GM12864 (cell line): ENCODE measurements at regions not wholly inside any gene's neighbourhood (a gene's known extent, or its start where the extent isn't known, plus 50 kb on each side); places are given as distances from the start of the nearest gene placed in this dataset.

ENCODE experiments used
- DNase-seq: peaks from one replicate; pipeline ENCODE4 v3.0.0-alpha.2; 2011; ENCODE audit warnings: low read depth
- H3K4me3 ChIP-seq: 2 replicates; pipeline ENCODE4 v1.5.1; 2011; ENCODE audit warnings: mild to moderate bottlenecking, low read depth, low read length, control low read depth
- TF ChIP-seq, protein P1 (sequence below): IDR thresholded peaks from 2 replicates; pipeline ENCODE4 v1.5.1; 2011; ENCODE audit warnings: low read depth, mild to moderate bottlenecking, moderate library complexity, low read length, control low read depth, inconsistent platforms; ENCODE audit errors: missing control alignments

DNA sequence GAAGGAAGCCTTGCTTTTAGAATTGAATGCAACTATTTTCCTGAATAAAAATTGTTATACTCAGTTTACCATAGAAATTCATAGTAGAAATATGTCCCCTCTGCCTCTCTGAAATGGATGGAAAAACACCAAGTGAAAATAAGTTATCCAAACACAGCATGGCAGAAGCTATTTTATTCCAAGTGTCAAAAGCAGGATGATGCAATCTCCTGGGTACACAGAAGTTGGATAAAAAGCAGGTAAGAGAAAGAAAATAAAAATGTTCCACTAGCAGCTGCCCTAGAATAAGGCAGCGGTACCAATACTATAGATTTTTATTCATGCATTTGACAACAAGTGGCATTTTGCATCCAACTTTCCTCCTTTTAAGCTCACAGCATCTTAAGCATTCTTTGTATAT is 89.0 kb upstream of the TENT5D start:
- TF ChIP-seq, protein P1, sequence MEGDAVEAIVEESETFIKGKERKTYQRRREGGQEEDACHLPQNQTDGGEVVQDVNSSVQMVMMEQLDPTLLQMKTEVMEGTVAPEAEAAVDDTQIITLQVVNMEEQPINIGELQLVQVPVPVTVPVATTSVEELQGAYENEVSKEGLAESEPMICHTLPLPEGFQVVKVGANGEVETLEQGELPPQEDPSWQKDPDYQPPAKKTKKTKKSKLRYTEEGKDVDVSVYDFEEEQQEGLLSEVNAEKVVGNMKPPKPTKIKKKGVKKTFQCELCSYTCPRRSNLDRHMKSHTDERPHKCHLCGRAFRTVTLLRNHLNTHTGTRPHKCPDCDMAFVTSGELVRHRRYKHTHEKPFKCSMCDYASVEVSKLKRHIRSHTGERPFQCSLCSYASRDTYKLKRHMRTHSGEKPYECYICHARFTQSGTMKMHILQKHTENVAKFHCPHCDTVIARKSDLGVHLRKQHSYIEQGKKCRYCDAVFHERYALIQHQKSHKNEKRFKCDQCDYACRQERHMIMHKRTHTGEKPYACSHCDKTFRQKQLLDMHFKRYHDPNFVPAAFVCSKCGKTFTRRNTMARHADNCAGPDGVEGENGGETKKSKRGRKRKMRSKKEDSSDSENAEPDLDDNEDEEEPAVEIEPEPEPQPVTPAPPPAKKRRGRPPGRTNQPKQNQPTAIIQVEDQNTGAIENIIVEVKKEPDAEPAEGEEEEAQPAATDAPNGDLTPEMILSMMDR = no peak
- DNase-seq = no peak
- no peak overlapping the region for H3K4me3 ChIP-seq

DNA sequence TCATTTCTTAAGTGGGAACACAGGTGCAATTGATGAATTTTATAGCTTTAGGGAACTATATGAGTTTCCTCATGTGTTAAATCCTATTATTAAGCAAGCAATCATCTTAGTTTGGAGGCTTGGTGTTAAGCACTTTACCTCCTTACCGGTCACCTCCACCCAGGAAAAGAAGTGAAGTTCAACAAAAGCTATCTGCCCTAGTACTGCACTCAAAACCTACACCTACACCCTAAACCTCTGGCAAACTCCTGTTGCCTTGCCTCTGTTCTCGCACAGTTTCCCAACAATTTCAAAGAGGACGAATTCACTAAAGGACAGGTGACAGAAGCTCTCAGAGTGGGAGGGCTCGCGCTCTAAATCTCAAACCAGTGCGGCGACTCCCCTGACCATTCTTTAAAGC is 85.7 kb upstream of the TENT5D start:
- DNase-seq = no peak
- H3K4me3 ChIP-seq = no peak overlapping the region
- TF ChIP-seq, protein P1 = no peak

DNA sequence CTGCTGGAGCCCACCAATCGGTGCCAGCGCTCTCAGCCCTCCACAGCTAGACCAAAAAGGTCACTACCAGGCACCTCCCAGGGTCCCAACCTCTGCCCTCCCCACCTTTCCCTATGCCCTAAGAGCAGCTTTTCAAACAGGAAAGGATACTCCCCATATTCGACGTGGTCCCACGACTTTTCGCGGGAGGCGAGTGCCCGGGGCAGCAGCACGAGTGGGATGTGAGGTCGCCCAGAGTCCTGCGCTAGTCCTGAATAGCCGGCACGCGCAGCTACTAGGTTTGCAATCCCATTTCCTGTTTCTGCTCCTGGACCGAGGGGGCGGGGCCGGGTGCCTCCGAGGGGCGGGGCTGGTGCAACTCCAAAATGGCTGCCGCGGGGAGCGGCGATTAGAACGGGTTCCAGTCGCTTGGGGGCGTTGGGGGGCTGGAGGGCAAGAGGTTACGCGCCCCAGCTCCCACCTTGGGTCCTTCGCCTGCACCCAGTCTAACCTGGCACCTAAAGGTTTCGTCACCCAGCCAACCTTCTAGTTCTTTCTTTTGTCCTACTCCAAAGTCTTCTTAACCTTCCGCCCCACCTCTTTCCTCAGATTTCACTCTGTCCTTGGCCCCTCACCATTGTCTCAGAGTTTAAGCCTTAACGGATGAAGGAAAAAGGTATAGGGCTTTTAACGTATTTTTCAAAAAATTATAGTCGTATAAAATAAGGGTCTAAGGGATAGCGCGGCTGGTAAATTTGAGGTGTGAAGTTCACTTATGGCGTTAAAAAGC is 85.0 kb upstream of the TENT5D start:
- TF ChIP-seq, protein P1 = no peak
- DNase-seq = no peak
- no peak overlapping the region for H3K4me3 ChIP-seq

DNA sequence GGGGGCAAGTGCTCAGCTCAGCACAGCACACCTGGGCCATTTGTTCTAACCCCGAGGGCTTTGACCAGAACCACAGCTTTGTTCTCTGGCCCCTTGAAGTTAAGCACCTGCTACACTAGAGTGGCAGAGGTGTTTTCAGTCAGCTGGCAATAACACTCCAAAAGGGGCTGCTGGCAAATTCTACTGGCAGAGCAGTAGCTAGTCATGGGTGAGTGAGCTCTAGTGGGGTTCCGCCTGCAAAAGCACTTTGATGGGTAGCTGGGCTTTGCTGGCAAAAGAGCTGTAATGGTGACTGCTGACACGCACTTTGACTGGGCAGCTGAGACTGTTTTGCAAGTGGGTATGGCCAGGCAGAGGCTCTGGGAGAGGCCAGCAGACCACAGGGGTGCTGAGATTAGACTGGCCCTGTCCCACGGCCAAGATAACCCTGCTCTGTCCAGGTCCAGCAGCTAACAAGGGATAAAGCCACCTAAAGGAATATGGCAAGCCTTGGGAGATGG is 65.2 kb upstream of the TENT5D start:
- H3K4me3 ChIP-seq = no peak overlapping the region
- TF ChIP-seq, protein P1 = no peak
- no peak for DNase-seq
